Fibroblast of skin of back (primary cell): ENCODE measurements at regions not wholly inside any gene's neighbourhood (a gene's known extent, or its start where the extent isn't known, plus 50 kb on each side); places are given as distances from the start of the nearest gene placed in this dataset.
"Not testable (repeated sequence)": the region's sequence is repeated elsewhere in the genome, so short reads cannot be mapped to it uniquely, and the experiment has no call there.

ENCODE experiments used
- DNase-seq: peaks from one replicate; pipeline ENCODE4 v3.0.0-alpha.2; 2013

DNA sequence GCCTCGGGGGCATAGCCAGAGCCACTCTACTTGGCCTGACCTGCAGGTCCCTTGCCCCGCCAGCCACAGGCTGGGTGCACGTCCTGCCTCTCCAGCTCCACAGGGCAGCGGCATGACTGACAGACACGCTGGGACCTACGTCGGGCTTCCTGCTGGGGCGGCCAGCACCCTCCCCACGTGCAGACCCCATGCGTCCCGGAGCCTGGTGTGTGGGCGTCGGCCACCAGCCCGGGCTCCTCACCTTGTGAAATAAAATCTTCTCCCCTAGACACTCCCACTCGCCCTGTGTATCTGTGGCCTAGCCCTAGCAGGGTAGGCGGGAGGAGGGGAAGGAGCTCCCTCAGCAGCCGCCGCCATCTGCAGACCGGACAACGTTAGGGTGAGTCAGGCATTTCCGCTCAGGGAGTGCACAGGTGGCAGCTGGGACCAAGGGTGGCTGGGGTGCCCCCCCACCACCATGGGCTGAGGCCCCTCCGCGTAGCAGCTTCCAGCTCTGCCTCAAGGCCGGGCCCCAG, 119.5 kb downstream of the IGLL1 start:
- DNase-seq = not testable (repeated sequence)

DNA sequence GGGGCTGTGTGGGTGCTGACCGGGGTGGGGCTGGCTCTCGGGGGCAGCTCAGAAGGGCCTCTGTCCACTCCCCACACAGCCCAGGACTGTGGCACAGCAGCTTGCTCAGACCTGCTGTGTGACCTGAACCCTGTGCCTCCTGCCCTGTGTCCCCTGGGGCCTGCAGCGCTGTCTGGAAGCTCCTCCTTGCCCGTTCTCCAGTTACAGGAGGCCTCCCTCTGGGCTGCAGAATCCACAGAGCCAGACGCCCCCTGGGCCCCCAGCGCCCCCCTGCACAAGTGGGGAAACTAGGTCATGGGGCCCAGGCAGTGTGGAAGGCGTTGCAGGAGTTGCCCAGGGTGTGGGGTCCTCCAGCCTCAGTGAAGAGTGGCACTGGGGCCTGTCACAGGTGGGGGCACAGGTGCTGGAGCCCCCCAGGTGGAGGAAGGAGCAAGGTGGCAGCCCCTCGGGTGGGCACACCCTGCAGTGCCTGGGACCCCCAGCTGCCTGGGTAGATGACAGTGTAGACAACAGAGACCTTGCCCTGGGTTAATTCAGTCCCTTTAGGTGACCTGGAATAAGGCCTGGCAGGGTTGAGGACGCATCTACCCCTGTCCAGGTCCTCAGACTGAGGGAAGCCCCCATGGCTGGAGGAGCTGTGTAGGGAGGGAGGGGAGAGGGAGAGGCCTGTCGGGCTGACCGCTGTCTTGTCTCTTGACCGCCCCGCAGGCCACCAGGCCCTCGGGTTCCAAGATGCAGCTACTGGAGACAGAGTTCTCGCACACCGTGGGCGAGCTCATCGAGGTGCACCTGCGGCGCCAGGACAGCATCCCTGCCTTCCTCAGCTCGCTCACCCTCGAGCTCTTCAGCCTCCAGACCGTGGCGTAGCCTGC, 120.2 kb downstream of the IGLL1 start:
- DNase-seq = not testable (repeated sequence)

DNA sequence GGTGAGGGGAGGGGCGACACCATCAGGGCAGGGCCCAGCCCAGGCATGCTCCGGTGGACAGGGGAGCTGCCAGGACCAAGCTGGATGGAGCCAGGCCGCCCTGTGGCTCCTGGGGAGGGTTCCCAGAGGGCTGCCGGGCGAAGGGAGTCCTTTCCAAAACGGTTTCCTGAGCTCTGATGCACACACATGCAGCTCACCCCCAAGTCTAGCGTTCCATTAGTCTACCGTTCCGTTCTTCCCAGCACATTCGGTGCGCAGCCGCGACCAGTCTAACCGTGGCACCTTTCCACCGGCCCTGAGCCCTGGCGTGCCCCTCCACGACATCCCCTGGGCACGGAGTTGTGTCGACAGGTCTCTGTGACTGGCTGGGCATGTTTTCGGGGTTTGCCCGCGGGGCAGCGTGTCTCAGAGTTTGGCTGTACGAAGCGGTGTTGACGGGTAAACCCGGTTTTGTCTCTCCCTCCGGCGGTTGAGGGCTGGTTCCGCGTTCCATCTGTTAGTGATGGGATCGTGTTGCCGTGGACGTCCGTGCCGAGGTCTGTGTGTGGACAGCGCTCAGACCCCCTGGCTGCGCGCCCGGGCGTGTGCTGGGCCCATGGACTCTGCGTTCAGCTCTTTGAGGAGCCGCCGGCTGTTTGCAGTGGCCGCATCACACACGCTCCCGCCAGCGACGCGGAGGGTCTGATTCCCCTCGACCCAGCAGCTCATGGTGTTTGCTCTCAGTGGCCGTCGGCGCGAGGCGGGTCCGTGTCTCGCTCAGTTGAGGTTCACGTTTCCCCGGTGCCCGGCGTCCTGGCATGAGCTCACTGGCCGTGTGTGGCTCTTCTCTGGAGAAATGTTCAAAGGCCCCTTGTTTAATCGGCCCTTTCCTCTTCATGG, 121.2 kb downstream of the IGLL1 start:
- no peak for DNase-seq

DNA sequence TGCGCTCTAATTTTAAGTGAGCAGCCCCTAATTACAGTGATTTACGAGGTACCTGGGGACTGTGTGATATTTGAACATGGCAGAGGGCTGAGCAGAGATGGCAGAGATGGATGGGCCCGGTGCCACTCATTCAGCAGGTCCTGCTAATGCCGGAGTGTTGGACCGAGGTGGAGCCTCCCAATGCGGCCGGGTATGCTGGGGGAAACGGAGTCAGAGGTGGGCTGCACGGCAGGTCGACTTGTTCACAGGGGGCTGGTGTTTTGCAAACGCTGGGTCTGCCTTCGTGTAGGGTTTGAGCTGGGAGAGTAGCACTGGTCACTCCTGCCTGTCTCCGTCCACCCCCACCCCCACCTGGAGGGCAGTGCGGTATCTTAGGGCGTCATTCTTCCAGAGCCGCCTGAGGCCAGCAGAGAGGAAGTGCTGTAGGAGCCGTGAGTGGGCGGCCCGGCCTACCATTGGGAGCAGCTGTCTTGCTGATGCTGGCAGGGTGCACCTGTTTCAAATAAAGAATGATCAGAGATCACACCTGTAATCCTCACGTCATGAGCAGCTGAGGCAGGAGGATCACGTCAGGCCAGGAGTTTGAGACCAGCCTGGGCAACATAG, 122.6 kb downstream of the IGLL1 start:
- no peak for DNase-seq

DNA sequence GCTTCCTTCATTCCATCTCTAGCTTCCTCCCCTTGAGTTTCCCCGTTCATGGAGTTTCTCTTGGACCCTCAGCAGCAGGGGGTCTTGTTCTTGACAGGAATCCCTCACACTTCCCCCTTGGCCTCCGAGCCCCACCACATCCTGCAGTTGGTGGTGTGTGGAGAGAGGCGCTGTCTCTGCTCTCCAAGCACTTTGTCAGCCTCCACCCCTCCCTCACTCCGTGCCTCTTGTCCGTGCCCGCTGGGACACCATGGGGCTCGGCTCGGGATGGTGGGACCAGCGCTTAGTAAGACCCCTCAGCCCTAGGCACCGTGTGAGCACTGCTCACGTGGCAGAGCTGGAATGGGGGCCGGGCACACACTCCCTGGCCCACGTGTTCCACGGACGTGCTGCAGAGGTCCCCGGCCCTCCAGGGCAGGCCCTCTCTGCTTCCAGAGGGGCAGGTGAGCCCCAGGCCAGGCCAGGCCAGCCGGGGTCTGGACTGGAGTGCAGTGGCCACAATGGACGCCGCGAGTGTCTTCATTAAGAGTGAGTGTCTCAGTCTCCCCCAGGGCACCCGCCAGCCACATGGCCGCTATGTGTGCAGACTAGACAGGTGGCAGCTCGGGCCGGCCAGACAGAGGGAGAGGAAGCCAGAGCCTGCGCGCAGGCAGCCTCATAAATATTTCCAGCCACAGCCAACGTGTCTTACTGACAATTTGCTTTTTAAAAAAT, 123.3 kb downstream of the IGLL1 start:
- DNase-seq = not testable (repeated sequence)

DNA sequence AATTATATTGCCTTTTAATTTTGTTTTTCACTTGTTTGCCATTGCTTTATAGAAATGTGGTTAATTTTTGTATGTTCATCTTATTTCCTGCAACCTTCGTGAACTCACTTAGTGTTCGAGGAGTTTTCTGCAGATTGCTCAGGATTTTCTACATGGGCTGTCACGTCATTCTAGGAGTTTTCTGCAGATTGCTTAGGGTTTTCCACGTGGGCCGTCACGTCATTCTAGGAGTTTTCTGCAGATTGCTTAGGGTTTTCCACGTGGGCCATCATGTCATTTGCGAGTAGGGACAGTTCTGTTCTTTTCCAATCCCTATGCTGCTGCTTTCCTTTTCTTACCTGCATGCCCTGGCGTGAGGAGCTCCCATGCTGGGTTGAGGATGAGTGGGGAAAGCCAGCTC, 125.7 kb downstream of the IGLL1 start:
- not testable (repeated sequence) for DNase-seq

DNA sequence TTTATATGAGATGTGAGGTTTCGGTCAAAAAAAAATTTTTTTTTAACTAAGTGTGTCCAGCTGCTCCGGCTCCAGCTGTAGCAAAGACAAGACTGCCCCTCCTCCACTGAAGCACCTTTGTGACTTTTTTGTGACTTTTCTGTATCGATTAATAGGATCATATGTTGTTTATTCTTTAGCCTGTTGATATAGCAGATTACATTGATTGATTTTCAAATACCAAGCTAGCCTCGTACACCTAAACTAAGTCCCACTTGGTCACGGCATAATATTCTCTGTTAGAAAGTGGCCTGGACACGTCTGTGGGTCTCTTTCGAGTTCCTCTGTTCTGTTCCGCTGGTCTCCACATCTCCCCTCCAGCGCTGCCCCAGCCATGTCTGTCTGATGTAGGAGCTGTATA, 126.8 kb downstream of the IGLL1 start:
- DNase-seq = no peak

DNA sequence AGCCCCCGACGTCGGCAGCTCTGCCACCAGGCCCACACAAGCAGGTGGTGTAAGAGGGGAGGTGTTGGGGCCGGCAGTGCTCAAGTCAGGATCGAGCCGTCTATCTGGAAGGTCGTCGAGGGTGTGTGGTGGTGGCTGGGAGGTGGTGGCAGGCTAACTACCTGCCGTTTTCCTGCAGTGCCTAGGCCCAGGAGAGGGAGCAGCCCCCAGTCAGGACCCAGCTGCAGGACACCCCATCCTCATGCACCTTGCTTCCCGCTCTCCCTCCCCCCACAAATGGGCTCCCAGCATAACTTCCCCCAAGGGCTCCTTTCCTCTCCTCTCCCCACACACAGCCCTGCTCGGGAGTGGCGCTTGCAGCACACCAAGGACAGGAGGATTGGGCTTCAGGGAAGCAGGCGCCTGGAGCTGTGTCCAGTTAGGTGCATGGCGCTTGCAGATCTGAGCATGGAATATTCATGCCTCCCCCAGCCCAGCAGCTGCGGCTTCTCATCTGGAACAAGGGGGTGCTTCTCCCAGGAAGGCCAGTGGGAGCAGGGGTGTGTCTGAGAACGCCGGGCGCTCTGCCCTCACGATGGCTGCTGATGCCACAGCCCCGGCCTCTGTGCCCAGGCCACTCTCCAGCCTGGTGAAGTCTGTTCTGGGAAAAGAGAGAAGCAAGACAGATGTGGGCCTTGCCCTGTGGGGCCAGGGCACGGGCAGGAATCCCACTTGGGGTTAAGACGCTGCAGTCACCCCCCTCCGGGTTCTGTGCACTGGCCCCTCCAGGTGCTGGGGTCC, 127.7 kb downstream of the IGLL1 start:
- no peak for DNase-seq

DNA sequence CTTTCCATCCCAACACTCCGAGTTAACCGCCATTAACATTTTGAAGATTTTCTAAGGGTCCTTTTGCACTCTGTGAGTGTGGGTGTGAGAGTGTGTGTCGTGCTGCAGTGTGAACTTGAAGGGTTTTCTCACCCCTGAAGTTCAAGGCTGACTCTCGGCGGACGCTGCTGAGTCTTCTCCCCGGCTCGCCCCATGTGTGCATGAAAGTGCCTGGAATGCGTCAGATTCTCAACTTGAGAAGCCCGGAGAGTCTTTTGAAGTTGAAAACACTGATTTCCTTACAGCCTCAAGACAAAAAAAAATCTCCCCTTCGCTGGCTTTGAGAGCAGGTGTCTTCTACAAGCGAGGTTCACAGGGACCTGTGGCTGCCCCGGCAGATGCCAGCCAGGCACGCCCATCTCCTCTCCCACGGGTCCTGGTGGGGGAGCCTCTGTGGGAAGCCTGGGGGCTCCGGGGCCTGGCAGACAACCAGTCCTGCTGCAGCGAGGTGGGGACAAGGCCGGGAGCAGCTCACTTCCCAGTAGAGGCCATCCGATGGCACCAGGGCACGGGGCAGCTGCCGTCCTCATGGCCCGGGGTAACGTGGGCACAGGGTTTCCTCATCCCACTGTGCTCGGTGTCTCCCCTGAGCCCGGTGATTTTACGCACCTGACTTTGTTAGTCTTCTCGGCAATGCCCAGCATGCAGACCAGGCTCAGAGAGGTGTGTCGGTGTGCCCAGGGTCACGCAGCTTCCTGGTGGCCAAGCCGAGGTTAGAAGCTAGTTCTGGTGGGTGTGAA, 128.4 kb downstream of the IGLL1 start:
- DNase-seq = peak; percentile 11

DNA sequence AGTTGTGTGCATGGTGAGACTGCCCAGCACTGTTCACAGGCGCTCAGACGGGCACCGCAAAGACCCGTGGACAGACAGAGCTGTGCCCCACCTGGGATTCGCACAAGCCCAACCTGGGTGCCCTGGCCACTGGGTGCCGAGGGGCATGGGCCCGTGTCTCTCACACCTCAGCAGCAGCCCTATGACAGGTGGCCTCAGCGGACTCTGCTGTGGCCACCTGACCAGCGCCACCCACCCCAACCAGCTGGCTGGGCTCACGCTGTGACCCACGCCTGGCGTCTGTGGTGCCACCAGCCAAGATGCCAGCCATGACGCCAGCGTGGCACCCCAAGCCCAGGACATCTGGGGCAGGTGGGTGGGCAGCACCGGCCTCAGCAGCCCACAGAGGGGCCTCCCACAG, 129.3 kb downstream of the IGLL1 start:
- DNase-seq = not testable (repeated sequence)

DNA sequence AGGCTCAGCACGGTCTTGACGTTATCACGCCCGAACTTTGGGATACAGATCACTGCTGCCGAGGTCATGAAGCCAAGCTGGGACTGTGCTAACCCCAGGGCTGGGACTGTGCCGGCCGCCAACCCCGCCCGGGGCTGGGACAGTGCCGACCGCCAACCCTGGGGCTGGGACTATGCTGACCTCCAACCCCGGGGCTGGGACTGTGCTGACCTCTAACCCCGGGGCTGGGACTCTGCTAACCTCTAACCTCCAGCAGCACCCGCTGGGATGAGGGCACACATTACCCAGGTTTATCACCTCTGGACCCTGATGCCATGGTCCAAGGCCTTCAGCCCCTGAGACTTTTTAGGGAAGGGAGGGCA, 129.7 kb downstream of the IGLL1 start:
- DNase-seq = no peak

DNA sequence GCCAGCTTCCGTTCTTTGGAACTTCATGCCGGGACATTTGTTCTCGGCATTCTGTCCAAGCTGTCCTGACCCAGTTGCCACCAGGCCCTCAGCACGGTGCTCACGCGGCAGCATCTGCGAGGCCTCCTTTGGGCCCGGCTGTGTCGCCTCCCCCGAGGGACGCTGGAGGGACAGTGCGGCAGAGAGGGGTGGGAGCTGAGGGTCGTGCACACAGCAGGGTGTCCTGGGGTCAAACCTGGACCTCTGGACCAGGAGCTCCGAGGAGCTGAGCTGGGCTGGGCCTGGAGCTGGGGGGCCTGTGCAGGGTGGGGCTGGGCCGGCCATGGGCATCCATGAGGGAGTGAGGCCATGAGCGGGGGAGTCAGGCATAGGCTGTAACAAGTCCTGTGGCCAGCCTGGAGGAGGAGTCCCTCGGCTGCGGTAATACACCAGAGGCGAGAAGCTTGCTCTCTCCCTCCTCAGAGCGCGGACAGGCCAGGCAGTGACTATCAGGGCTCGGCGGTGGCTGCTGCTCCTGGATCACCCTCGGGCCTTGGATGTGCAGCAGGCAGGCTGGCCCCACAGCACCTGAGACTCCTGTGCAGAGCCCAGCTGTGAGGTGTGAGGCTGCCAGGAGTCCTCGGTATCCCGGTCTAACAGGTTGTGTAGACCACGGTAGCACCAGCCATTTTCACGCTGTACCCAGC, 130.2 kb downstream of the IGLL1 start:
- not testable (repeated sequence) for DNase-seq

DNA sequence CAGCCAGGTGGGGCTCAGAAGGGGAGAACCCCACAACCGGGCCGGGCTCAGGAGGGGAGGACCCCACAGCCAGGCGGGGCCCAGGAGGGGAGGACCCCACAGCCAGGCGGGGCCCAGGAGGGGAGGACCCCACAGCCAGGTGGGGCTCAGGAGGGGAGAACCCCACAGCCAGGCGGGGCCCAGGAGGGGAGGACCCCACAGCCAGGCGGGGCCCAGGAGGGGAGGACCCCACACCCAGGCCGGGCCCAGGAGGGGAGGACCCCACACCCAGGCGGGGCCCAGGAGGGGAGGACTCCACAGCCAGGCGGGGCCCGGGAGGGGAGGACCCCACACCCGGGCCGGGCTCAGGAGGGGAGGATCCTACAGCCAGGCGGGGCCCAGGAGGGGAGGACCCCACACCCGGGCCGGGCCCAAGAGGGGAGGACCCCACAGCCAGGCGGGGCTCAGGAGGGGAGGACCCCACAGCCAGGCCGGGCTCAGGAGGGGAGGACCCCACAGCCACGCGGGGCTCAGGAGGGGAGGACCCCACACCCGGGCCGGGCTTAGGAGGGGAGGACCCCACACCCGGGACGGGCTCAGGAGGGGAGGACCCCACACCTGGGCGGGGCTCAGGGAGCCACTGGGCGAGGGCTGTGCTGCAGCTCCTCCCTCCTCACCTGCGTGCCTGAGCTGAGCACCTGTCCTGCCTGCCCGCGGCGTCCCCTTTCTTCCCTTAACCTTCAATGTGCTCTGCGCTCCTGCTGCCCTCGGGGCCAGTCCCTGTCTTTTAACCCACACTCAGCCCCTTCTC, 131.4 kb downstream of the IGLL1 start:
- DNase-seq = not testable (repeated sequence)

DNA sequence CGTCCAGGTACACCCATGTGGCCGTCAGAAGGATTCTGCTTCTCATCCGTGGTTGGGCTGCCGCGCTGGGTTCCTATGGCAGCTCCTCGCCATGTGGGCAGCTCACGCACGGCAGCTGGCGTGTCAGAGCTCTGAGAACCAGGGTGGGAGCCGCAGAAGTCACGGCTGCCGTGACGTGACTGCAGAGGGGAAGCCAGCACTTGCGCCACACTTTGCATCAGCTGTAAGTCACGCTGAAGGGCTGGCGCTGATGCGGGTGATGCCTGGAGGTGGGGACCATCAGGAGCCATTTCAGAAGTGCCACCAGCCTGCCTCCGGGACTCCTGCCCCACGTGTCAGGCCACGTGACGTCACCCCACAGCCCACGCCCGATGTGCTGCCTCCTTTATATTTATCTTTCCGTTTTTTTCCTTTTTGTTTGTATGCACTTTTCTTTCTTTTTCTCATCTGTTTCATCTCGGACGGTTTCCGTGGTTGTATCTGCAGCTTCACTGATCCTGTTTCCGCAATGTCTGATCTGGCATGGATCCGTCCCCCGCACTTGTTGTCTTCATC, 133.2 kb downstream of the IGLL1 start:
- no peak for DNase-seq

DNA sequence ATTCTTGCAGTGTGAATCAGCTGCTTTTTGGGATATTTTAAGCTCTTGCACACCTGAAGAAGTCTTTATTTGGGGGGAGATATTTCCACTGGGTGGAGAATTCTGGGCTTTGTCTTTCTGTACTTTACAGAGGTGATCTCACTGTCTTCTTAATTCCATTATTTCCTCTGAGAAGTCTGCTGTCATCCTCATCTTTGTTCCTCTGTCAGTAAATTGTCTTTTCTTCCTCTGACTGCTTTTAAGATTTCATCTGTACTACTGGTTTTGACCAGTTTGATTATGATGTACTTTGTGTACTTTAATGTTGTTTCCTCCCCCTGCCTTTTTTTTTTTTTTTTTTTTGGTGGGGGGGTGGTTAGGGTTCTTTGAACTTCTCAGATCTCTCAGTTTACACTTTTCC, 133.9 kb downstream of the IGLL1 start:
- not testable (repeated sequence) for DNase-seq

DNA sequence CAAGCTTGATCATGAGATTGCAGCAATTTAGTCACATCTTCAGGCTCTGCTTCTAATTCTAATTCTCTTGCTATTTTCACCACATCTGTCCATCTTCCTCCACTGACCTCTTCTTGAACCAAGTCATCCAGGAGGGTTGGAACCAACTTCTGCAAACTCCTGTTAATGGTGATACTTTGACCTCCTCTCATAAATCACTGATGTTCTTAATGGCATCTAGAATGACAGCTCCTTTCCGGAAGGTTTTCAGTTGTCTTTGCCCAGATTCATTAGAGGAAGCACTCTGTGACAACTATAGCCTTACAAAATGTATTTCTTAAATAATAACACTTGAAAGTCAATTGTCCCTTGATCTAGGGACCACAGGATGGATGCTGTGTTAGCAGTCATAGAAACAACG, 136.2 kb downstream of the IGLL1 start:
- DNase-seq = not testable (repeated sequence)

DNA sequence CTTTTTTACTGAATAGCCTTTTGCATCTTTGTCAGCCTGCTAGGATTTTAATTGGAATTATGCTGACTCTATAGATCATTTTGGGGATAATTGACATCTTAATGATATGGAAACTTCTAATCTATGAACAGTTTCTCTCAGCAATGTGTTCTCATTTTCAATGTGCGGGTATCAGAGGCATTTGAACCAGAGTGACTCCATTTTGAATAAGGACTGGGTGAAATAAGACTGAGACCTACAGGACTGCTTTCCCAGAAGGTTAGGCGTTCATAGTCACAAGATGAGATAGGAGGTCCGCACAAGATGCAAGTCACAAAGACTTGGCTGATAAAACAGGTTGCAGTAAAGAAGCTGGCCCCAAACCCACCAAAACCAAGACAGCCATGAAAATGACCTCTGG, 140.5 kb downstream of the IGLL1 start:
- DNase-seq = not testable (repeated sequence)

DNA sequence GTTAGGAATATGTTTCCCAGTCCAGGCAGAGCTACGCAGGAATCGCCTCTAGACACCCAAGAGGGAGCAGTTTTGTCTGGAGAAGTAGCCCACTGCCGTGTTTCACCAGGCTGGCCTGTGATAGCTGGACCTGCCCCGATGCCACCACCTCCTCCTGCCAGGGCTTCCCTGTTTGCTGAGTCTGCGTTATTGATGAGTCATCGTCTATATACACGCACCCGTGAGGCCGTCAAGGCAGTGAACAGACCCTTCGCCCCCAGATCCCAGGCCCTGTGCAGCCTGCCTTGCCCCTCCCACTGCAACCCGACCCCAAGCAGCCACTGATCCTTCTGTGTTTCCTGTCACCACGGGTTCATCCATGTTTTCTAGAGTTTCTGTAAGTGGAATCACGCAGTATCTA, 141.9 kb downstream of the IGLL1 start:
- DNase-seq = no peak

DNA sequence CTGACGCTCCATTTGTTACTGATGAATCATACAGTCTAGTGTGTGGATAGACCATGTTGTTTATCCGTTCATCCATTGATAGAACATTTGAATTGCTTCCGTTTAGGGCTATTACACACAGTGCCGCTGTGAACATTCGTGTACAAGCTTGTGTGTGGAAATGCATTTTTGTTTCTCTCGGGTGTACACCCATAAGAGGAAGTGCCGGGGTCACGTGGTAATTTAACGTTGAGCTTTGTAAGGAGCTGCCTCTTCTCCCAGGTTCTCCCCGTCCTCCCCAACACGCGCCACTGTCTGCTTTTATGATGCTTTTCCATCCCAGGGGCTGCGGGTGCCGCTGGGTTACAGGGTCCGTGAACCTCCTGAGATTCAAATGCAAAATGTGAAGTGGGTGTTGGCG, 142.3 kb downstream of the IGLL1 start:
- no peak for DNase-seq
